TTC549 (cell line): ENCODE measurements at regions not wholly inside any gene's neighbourhood (a gene's known extent, or its start where the extent isn't known, plus 50 kb on each side); places are given as distances from the start of the nearest gene placed in this dataset.

Experiments used
- FAIRE-seq: peaks from 2 replicates; lab custom pipeline; 2012; peaks lifted over from hg19 to GRCh38; lab: Jason Lieb, UNC

DNA sequence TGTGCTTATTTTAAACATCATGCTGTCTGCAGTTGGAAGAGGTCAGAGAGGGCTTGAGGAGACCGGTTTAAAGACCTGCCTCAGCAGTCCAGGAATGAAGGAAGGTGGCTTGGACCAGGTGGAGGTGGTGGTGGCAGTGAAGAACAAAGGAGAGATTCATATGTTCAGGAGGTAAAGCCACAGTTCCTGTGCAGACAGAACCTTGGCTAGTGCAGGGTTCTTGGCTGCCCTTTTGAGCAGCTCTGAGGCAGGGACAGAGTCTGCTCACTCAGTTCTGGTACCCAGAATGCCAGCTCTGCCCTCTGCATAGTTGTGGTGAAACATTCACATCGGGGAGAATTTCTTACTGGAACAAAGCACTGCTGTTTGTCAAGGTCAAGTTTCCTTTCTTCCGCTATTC lies 669.7 kb upstream of the HS6ST1 start:
- FAIRE-seq: no peak

DNA sequence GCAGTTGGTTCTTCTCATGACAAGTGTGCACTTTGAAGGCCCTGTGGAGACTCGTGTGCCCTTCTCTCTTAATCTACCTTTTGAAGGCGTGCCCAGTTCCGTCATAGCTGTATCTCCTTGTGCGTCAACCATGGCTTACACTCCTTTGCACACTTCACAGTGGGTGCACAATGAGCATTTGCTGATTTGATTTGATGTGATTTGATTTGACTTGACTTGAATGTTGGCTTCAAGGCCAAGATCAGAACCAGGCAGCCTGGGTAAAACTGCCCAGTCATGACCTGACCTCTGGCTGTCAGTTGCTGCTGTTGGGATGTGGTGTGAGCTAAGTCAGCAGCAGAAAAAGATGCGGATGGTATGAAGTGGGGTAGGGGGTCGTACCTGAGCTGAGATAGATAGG lies 670.3 kb upstream of the HS6ST1 start:
- FAIRE-seq: no peak

DNA sequence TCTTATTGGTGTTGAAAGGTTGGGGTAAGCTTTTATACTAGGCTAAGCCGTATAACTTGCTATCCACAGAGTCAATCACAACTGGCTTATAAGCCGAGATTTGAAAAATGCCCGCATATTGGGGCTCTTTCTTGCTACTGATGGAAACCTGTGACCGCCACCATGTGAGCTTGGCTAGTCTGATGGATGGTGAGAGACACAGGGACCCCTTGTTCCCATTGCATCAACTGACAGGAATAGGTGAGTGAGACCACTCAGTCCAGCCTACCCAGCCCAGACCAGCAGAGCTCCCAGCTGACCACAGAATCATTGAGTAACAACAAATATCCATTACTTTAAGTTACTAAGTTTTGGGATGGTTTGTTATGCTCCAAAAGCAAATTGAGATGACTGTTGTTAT lies 676.4 kb upstream of the HS6ST1 start:
- FAIRE-seq: no peak

DNA sequence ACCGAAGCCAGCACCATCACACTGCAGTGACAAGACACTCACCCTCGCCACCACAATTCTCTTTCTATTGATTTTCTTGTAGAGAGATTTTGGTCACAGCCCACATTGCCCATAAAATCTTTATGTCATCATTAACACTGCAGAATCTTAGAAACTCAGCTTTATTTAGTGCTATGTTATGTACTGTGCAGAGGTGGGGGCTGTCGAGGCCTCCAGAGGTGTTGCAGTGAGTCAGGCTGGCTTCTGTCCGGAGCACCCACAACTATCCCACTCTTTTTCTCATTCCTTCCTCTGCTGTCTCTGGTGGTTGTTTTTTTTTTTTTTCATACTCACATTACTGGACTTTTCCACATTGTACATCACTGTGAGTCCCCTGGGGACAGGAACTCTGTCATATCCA lies 677.4 kb upstream of the HS6ST1 start:
- FAIRE-seq: no peak

DNA sequence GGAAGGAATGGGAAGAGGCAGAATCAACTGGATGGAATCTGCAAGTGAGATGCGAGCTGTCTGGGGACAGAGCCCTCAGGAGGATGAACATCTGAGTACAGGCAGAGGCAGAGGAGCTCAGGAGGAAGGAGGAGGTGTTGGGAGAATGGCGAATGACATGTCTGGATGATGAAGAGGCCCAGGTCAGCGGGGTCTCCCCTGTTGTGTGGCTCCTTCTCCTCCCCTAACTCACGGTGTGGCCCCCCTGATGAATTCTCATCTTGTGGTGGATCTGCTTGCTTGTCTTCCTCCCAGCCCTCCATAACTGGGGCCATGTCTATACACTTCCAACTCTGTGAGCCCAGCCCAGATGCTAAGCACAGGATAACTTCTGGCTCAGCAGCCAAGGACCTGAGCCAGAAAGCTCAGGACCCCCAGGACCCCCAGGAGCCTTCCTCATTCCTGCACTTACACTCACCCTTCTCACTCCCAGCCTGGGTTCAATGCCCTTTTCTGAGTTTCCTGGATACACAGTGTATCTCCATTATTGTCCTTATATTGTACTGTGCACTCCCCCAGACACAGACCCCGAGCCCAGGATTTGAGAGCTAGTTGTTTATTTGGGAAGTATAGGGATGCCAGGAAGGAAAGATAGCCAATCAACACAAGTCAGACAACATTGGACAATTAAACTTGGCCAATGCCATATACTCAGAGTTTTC lies 678.6 kb upstream of the HS6ST1 start:
- no peak for FAIRE-seq

DNA sequence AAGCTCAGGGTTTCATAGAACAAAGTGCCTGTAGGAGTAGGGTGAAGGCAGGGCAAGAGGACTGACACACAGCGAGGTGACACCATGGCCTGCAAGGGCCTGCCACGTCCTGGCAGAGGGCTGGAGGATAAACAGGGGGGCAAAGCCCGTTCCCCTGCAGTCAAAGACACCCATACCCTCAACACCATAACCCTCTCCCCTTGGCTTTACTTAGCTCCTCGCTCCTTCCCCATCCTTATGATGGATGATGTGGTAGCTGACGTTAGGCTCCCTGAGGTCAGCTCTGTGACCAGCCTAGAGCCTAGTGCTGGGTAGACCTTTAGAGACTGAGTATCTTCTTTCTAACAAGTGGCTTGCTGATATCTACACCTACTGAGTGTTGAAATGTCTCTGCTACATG lies 683.3 kb upstream of the HS6ST1 start:
- no peak for FAIRE-seq

DNA sequence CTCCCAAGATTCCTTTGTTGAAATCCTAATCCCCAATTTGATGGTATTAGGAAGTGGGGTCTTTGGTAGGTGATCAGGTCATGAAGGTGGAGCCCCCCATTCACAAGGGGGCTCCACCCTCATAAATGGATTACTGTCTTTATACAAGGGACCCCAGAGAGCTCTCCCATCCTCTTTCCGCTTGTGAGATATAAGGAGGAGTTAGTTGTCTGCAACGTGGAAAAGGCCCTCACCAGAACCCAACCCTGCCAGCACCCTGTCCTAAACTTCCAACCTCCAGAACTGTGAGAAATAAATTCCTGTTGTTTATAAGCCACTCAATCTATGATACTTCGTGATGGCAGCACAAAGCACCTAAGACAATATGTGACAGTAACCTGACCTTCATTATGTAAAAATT lies 684.1 kb upstream of the HS6ST1 start:
- FAIRE-seq: no peak

DNA sequence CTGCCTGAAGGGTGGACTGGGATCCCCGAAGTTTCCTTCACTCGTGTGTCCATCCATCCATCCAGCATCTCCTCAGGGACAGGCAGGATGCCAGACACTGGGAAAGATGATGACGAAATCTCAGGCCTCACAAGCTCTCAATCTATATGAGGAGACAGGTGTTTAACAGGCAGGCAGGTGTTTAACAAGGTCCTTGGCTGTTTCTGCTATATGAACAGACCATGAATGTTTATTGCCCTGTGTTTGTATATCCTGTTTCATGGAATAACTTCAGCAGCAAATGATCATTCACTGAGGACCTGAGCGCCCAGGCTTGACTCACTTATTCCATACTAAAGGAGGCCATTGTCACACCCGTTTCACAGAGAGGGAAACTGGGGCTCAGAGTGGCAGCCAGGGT lies 685.8 kb upstream of the HS6ST1 start:
- no peak for FAIRE-seq

DNA sequence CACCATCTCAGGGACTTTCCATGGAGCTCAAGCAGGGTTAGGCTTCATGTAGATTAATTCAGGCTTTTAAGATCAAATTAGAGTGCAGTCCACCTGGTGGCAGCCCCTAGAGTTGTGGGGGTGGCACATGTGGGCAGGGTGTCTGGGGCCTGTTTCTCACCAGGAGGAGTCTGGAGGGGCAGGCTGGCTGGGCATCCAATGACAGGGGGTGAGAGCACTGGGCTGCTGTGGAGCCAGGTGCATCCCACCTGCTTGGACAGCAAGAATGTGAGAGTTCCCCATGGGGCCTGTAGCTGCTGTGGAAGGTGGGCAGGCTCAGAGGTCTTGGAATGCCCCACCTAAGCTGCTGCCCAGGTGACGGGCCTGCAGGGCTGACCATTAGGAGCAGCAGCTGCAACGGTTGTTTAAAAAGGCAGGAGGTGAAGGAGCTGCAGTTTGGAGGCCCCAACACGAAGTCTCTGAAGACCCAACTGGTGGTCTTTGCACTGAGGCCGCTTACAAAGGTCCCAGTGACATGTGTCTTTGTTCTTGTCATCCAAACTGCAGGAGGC lies 686.3 kb upstream of the HS6ST1 start:
- FAIRE-seq: no peak

DNA sequence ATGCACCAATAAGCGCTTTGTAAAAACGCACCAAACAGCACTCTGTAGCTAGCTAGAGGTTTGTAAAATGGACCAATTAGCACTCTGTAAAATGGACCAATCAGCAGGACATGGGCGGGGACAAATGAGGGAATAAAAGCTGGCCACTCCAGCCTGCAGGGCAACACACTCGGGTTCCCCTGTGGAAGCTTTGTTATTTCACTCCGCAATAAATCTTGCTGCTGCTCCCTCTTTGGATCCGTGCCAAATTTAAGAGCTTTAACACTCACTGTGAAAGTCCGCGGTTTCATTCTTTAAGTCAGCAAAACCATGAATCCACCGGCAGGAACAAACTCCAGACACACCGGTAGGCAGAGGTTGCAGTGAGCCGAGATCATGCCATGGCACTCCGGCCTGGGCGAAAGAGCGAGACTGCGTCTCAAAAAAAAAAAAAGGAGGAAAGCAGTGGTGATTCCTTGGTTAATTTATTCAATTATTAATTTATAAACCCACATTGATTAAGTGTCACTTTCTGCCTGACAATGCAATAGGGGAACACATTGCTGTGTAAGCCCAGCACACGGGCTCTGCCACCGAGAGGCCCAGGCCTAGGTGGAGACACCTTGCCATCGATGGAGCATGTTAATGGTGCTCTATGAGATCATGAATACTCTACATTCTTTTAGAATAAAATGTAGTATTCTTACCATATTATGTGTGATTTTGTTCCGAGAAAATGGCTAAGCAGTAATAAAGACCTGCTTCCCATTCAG lies 687.6 kb upstream of the HS6ST1 start:
- no peak for FAIRE-seq

DNA sequence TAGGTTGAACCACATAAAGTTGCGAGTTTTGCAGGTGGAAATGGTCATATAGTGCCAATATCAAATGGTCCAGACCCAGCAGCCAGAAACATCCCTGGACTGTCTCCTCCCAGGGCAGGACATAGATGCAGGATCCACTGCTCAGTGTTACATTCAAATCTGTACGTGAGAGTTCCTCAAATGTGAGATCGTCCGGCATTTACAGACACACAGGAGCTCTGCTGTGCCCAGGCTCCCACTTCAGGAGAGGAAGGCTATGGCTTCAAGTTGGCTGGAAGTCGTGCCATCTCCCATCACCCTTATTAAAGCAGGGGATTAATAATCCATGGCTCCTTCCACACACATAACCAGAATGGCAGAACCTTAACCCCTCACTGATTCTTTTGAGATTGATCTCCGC lies 688.2 kb upstream of the HS6ST1 start:
- FAIRE-seq: no peak

DNA sequence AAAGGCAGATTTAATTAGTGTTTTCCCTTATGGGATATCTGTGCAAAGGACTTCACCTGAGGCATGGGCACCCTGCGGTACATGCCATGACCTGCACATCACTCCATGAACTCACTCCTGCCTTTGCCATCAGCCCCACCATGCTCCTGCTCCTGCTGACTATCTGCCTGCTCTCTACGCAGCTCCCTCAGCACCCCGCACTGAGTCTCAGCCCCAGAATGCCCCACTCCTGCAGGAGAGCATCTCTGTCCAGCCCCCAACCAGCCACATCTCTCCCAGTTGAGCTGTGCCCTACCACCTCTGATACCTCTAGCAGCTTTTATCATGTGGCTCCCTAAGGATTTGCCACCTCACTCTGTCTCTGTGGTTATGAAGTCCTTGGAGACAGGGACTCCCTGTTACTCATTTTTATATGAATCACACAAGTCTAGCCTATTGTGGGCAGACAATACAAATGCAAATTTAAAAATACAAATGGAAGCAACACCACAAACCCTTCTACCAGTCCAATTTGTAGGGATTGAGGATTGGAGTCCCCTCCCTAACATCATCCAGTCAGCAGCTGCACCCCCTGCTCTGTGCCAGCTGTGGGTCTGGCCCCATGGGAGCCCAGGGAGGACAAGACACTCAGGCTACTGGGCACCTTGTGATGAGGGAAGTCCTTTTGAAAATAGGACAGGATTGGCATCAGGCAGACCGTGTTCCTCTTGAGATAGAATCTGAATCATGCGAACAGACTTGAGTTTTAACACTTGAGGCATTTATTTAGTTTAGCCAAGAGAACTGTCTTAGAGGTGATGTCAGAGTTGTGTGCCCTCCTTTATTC lies 689.6 kb upstream of the HS6ST1 start:
- FAIRE-seq: no peak

DNA sequence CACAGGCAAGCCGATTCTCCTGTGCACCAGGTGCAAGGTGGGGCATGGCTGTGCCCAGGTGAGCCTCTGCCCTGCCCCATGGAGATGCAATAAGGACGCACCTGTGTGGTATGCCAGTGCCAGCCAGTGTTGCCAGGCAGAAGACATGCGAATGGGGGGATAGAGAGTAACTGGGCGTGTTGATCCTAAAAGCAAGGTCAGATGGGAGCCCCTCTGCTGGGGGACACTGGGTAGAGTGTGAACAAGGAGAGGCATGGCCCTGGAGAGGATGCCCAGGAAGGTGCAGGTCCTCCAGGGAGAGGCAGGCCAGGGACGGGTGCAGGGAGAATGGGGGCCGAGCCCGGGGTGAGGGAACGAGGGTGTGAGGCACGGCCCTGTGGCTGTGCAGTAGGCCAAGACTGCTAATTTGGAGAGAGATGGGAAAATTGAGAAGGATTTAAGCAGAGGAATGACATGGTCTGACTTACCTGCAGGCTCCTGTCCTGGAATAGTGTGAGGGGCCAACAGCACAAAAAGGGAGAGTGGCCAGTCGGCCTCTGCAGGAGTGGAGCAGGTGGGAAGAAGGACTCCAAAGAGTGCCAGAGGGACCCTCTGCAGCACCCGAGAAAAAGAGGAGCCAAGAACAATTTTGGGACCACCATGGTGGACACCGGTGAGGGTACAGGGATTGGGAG lies 690.4 kb upstream of the HS6ST1 start:
- FAIRE-seq: no peak

DNA sequence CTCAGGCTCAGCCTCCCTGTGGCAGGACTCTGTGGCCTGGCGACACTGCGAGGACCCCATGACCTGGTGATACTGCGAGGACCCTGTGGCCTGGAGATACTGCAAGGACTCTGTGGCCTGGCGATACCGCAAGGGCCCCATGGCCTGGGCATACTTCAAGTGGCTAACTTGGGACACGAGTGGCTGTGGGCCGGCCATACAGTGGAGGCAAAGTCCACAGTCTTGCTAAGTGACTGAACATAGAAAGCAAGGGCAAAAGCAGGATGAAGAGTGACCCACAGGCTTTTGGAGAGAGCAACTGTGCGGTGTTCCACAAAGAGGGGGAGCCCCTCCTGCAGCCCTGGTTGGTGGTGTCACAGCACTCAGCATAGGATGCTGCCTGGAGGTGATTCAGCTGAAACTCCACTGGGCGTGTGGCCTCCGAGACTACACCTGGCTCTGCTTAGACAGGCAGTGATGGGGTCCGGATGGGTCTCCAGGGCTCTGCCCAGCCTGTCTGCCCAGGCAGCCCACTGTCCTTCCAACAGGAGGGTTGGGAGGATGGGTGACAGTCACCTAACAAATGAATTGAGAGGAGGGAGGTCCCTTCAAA lies 691.0 kb upstream of the HS6ST1 start:
- no peak for FAIRE-seq

DNA sequence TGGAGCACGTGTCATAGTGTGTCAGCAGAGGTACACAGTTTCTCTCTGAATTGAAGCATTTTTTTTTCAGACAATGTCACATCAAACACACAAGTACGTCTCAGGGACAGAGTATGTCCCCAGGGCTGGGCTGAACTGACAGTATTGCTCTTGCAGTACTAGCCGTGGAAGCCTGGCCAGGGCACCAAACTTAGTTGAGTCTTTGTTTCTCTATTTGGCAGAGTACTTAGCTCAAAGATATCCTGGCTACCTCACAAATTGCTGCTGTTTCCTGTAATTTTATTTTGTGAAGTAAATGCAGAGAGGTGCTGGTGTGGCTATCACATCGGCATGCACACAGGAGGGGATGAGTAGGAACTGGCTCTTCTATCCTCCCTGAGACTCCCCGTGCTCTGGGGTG lies 691.6 kb upstream of the HS6ST1 start:
- no peak for FAIRE-seq

DNA sequence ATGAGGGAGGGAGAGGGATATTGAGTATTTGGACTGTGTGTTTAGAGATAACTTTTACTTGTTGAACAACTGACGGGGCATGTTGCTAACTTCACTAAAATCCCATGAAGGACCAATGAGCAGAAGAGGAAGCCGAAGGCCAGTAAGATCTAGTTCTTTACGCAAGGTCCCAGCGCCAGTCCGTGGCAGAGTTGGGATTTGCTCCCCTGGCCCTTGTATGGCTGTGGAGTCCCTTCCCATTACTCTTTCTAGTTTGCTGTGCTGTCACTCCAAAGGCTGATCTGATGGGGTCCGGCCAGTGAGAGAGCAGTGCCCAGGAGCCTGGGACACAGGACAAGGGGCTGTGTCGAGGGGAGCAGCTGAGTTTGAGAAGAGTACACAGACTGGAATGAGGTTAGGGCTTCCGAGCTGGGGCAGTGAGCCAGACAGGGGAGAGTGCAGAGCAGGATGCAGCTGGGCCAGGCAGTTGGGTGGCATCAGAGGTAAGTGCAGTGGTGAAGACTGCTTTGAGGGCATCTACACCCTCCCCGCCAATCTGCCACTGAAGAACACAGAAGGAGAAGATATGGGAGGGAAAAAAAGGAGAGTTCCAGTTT lies 692.9 kb upstream of the HS6ST1 start:
- FAIRE-seq: no peak

DNA sequence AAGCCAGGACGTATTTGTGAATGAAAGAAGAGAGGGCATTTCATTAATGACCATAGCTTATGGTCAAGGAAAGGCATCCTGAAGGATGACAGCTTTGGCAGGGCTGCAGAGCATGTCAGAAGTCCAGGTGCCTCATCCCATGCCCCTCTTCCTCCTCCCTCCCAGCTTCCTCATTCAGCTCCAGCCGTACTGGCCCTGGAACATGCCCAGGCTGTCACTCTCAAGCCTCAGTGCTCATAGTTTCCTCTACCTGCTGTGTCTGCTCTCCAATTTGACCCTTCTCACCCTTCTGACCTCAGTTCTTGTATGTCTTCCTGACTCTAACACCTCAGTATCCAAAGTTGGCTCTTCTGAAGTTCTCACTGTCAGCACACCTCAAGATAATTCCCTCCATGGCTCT lies 695.8 kb upstream of the HS6ST1 start:
- FAIRE-seq: no peak

DNA sequence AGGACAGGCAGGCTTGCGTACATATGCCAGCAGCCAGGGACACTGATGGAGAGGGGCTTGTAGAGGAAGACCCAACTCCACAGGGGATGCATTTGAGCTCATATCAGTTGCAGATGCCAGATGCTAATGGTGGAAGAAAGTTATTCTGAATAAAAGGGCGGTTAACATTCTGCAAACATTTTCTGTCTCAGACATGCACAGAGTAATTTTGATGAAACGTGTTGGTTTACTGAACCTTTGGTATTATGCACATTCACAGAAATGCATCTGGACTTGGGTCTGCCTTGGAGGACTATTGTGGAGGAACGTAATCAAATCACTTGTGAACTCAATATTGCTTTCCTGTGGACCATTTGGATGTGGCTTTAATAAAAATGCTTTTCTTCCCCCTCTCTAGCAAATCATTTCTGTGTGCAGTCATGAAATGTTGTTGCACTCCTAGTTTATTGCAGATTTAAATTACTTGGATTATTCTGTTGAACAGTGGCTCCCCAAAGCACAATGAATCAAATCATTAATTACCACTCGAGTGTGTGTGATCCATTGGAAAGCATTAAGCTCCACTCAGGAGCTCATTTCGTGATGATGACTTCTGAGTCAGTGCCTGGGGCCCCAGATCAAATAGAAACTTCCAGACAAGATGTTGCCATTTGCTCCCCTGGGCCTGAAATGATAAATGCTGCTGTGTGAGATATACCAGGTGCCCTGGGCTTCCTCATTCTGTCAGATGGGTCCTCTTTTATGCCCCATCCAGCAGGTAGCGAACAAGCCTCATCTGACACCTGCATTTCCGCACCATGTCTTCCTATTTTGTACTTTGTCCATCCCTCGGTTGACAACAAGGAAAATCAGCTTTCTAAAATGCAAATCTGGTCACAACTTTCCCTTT lies 697.0 kb upstream of the HS6ST1 start:
- FAIRE-seq: no peak

DNA sequence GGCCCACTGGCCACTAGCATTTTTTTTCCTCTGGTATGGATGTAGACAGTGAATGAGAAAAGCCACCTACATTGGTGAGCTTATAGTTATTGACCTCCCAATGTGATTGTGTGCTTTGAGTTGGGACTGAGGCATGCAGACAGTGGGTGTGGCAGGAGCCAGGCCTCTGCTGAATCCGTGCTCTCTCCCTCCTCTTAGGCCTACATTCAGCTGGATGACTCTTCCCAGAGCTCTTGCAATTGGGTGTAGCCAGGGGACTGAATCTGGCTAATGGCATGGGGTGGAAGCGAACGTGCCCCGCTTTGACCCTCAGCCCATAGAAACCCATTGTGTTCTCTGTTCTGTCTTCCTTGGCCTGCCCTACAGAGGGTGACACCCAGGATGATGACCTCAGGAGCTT lies 698.3 kb upstream of the HS6ST1 start:
- FAIRE-seq: no peak

DNA sequence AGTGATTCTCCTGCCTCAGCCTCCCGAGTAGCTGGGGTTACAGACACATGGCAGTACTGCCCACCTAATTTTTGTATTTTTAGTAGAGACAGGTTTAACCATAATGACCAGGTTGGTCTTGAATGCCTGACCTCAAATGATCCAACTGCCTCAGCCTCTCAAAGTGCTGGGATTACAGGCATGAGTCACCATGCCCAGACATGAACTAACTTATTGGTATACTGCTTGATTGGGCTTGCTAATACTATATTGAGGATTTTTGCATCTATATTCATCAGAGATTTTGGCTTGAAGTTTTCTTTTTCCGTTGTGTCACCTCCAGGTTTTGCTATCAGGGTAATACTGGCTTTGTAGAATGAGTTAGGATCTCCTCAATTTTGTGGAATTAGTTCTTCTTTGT lies 706.1 kb upstream of the HS6ST1 start:
- FAIRE-seq: no peak

DNA sequence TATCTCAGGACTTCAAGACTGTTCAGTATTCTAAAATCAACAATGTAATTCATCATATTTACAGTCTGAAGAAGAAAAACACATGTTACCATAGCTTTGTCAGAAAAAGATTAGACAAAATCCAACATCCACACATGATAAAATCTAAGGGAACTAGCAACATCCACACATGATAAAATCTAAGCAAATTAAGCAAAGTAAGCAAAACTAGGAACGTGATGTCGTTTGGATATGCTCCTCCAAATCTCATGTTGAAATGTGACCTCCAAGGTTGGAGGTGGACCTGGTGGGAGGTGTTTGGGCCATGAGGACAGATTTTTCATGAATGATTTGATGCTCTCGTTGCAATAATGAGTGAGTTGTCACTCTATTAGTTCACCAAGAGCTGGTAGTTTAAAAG lies 717.3 kb upstream of the HS6ST1 start:
- FAIRE-seq: no peak
